Testis (tissue), 2 donors: ENCODE measurements at regions not wholly inside any gene's neighbourhood (a gene's known extent, or its start where the extent isn't known, plus 50 kb on each side); places are given as distances from the start of the nearest gene placed in this dataset.

Source experiments
- POLR2A ChIP-seq: fragments of 450-650 bp; IDR thresholded peaks from one replicate; pipeline ENCODE4 v1.6.1; 2017; ENCODE audit warnings: antibody characterized with exemption, mild to moderate bottlenecking, moderate library complexity
- TF ChIP-seq, protein P1 (sequence below), 3 experiments: fragments of 450-650 bp in 2 of 3; fragments of 200-600 bp in 1 of 3; sonication (generic) in 1 of 3; IDR thresholded peaks; one replicate each; pipeline ENCODE4 v1.5.1; 2016 to 2019; ENCODE audit warnings: antibody characterized with exemption in 3 of 3, mild to moderate bottlenecking in 2 of 3, moderate library complexity in 1 of 3

DNA sequence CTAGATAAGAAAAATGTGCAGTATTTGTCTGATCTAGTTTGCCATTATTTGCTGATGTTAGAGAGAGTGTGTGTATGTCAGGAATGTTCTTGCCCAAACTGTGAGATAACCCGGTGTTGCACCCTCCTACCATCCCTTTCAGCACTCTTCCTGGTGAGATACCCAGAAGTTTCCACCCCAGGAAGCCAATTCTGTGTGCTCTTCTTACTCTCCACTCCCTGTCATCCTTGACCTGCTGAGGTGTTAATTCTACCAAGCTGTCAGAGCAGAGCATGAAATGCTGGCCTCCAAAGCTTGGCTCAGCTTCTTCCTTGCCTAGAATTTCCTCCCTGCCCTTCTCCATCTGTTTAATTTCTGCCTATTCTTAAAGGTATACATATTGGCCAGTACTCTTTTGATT is 237.3 kb upstream of the CNR1 start:
- TF ChIP-seq, protein P1, sequence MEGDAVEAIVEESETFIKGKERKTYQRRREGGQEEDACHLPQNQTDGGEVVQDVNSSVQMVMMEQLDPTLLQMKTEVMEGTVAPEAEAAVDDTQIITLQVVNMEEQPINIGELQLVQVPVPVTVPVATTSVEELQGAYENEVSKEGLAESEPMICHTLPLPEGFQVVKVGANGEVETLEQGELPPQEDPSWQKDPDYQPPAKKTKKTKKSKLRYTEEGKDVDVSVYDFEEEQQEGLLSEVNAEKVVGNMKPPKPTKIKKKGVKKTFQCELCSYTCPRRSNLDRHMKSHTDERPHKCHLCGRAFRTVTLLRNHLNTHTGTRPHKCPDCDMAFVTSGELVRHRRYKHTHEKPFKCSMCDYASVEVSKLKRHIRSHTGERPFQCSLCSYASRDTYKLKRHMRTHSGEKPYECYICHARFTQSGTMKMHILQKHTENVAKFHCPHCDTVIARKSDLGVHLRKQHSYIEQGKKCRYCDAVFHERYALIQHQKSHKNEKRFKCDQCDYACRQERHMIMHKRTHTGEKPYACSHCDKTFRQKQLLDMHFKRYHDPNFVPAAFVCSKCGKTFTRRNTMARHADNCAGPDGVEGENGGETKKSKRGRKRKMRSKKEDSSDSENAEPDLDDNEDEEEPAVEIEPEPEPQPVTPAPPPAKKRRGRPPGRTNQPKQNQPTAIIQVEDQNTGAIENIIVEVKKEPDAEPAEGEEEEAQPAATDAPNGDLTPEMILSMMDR (IDR thresholded peaks at IDR 0.05) = no peak
- no peak for TF ChIP-seq POLR2A
